ENCODE measurements at regions not wholly inside any gene's neighbourhood (a gene's known extent, or its start where the extent isn't known, plus 50 kb on each side); places are given as distances from the start of the nearest gene placed in this dataset.

- DNase-seq (ENCODE audit: extremely low read depth, low read depth, low spot score): no peak
Observed at GRCh38 chr3:6228958-6229683, 631.8 kb upstream of the GRM7 start.

- DNase-seq (ENCODE audit: extremely low read depth, low read depth, low spot score): no peak
Observed at GRCh38 chr3:6229778-6230410, 631.0 kb upstream of the GRM7 start.

GRCh38 chr3:6242104-6242503 is 618.8 kb upstream of the GRM7 start:
- DNase-seq (ENCODE audit: extremely low read depth, low read depth, low spot score): no peak

DNA sequence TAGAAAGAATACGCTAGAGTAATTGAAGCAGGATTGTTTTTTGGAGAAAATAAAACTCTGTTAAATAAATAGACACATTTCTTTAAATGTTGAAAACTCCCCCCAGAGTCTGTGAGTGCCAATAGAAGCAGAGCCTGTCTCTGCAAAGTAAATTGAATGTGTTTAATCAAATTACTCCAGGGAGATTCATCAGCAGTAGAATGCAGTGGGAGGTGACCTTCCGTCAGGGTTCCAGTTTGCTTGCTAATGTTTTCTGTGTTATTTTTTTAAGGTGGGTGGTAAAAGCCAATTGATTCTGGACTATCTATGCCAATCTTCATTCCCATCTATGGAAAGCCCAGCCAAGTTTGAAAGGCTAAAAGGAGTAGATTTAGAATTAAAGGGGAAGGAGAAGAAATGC is 612.4 kb upstream of the GRM7 start:
- DNase-seq (ENCODE audit: extremely low read depth, low read depth, low spot score): no peak

DNA sequence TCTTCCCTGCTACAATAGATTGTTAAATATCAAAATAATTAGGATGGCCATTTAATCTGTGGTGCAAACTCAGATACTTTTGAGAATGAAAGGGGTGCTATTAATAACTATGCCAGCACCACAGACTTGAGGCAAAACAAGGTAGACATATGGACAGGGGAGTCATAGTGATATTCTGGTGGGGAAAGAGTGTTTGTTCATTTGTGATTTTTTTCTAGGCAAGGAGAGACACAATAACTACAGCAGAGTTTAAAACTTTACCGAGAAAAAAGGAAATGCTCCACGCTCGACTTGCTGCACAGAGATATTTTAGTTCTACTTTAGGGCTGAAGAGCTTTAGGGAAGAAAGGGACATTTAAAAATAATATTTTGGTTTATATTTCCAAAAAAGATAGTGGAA is 611.2 kb upstream of the GRM7 start:
- DNase-seq (ENCODE audit: extremely low read depth, low read depth, low spot score): no peak

GRCh38 chr3:6250167-6250566 is 610.7 kb upstream of the GRM7 start:
- no peak for DNase-seq (ENCODE audit: extremely low read depth, low read depth, low spot score)

DNA sequence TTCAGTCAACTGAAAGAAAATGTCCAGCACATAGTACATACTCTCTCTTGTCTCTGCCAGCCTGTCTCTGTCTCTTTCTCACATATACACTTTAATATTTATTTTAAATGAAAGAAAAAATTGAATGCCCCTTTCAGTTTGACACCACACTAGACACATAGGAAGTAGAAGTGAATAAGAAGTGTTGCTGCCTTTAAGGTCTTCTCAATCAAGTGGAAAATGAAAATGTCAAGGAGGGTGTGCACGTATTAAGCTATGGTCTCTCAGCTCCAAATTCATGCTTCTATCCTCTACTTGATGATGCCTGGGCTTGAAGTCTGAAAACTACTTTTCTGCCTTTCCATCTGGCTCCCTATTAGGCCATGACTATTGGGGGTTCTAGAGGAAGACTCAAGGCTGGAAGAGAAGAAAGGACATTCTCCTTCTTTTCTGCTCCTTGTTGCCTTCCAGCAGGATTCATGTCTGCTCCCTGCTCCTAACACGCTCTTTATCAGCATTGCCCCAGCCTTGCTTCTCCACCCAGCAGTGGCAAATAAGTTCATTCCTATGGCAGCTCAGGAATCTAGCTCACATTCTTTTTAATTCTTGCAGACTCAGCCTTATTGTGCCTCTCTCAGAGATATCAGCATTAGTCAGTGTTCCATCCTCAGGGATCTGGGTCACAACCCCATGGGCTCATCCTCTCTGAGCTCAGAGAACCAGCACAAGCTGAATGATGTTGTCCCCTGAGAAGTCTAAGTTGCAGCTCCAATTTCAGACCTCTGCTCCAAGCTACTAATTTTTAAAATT is 609.1 kb upstream of the GRM7 start:
- no peak for DNase-seq (ENCODE audit: extremely low read depth, low read depth, low spot score)

- no peak for DNase-seq (ENCODE audit: extremely low read depth, low read depth, low spot score)
Observed at GRCh38 chr3:6254490-6254889, 606.4 kb upstream of the GRM7 start.

GRCh38 chr3:6255229-6255628 is 605.7 kb upstream of the GRM7 start:
- DNase-seq (ENCODE audit: extremely low read depth, low read depth, low spot score): no peak

- no peak for DNase-seq (ENCODE audit: extremely low read depth, low read depth, low spot score)
Observed at GRCh38 chr3:6260551-6261191, 600.2 kb upstream of the GRM7 start.

DNA sequence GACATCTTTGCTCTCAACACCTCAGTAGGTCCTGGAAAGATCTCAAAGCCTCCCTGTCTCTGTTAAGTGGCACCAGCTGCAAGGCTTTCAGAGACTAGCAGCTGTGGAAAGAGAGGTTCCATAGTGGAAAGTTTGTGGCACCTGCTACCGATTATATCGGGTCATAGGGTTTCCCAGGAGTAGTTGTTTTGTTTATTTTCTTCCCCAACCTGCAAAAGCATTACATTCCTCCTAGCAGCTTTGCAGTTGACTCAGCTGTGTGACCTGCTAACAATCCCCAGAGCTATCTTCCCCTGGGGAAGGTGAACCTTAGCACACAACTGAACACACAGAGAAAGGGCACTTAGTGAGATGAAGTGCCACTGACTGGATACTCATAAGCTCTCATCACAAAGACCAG is 598.9 kb upstream of the GRM7 start:
- DNase-seq (ENCODE audit: extremely low read depth, low read depth, low spot score): no peak

GRCh38 chr3:6264036-6264435 is 596.9 kb upstream of the GRM7 start:
- no peak for DNase-seq (ENCODE audit: extremely low read depth, low read depth, low spot score)

- no peak for DNase-seq (ENCODE audit: extremely low read depth, low read depth, low spot score)
Observed at GRCh38 chr3:6264906-6265305, 596.0 kb upstream of the GRM7 start.

DNA sequence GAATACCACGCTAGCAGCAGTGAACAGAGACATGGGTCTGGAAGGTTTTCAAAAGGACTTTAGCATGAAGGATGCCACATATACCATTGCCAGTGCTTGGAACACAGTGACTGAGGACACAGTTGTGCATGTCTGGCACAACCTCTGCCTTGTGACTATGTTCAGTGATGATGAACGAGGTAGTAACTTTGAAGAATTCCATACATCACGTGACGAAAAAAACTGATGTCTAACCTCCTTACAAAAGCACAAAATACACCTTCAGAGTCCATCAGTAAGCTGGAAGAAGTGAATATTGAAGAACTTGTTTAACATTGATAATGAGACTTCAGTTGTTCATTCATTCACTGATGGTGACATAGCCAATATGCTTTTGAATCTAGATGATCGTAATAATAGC is 594.8 kb upstream of the GRM7 start:
- no peak for DNase-seq (ENCODE audit: extremely low read depth, low read depth, low spot score)

DNA sequence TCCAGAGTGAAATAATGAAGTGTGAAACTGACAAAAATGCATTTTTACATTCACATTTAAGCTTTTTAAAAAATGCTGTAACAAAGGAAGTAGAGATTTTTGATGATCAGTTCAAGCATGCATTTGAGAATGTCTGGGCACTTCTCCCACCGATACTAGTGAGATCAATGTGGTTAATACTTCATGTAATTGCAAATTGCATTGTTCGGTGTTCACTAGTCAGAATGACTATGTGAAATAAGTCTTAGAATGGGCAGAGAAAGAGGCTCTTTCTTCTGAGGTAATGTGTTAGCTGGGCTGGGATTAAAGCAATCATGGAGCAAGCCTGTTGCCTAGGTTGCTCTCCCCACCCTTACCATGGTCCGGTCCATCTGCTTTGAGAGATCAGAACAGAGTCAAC is 587.0 kb upstream of the GRM7 start:
- DNase-seq (ENCODE audit: extremely low read depth, low read depth, low spot score): no peak

DNA sequence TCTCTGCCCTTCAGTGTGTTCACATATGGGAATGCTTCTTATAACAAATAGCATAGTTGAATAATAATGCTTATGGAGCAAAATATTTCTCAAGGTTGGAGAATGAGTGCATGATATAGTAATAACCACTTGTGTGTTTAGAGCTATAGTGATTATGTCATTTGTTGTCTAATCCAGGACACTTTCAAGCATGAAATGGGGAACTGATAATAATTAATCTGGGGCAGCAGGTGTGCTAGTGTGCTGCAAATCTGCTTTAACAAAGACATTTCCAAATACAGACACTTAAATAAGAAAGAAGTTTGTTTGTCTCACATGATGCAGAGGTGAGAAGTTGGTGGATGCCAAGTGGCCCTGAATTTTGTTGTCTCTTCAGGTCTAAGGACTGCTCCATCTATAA is 579.3 kb upstream of the GRM7 start:
- no peak for DNase-seq (ENCODE audit: extremely low read depth, low read depth, low spot score)

- DNase-seq (ENCODE audit: extremely low read depth, low read depth, low spot score): no peak
Observed at GRCh38 chr3:6282918-6283317, 578.0 kb upstream of the GRM7 start.

- no peak for DNase-seq (ENCODE audit: extremely low read depth, low read depth, low spot score)
Observed at GRCh38 chr3:6287088-6287875, 573.6 kb upstream of the GRM7 start.

DNA sequence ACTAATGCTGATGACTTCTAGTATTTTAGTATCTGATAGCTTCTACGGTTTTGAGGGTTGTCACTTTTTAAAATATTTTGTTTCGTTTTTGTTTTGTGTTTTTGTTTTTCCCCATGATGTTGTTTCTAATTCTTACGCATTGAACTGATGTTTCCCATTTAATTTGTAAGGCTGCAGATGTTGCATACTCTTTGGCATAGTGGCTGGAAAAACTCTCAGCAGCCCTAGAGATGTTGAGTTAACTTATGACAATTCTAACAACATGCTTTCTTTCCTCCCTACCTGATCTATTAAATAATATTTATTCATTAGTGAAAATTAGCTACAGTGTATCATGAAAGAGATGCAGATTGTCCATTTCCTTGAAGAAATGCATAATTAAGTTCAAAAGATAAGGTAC is 559.3 kb upstream of the GRM7 start:
- DNase-seq (ENCODE audit: extremely low read depth, low read depth, low spot score): no peak

- no peak for DNase-seq (ENCODE audit: extremely low read depth, low read depth, low spot score)
Observed at GRCh38 chr3:6315906-6316305, 545.0 kb upstream of the GRM7 start.

GRCh38 chr3:6321999-6322398 is 538.9 kb upstream of the GRM7 start:
- no peak for DNase-seq (ENCODE audit: extremely low read depth, low read depth, low spot score)
